Transverse colon (tissue), 3 donors: ENCODE measurements at regions not wholly inside any gene's neighbourhood (a gene's known extent, or its start where the extent isn't known, plus 50 kb on each side); places are given as distances from the start of the nearest gene placed in this dataset.

Experiments used
- EP300 ChIP-seq: sonication (generic); formaldehyde crosslinking; IDR thresholded peaks from one replicate; pipeline ENCODE4 v1.6.1; 2017; ENCODE audit warnings: antibody characterized with exemption, low read depth
- POLR2A ChIP-seq: fragments of 450-650 bp; IDR thresholded peaks from one replicate; pipeline ENCODE4 v1.6.1; 2016; ENCODE audit warnings: antibody characterized with exemption, mild to moderate bottlenecking, moderate library complexity
- POLR2AphosphoS5 ChIP-seq, 3 donors: sonication (generic); formaldehyde crosslinking; IDR thresholded peaks; one replicate each; pipeline ENCODE4 v1.6.1; 2016; ENCODE audit warnings: antibody characterized with exemption in 3 of 3

DNA sequence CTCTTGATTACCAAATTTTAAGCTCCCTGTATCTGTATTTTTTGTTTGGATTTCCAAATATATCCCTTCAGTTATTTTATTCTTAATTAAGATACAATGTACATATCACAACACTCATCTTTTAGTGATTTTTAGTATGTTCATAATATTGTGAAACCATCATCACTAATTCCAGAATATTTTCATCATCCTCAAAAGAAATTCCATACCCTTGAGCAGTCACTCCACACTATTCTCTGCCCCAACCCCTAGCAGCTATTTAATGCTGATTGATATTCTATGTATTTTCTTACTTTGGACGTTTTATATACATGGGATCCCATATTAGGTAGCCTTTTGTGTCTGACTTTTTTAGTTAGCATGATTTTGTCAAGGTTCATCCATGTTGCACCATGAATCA, 127.4 kb upstream of the SLC8A1 start:
- no peak for TF ChIP-seq POLR2A
- TF ChIP-seq POLR2AphosphoS5 (IDR thresholded peaks at IDR 0.05) = no peak
- TF ChIP-seq EP300 = no peak
